CD4-positive, alpha-beta T cell treated with Interleukin-15 for 1 hour (primary cell): ENCODE measurements at regions not wholly inside any gene's neighbourhood (a gene's known extent, or its start where the extent isn't known, plus 50 kb on each side); places are given as distances from the start of the nearest gene placed in this dataset.

Experiments
- DNase-seq: peaks from one replicate; pipeline ENCODE4 v3.0.0-alpha.2; 2020

DNA sequence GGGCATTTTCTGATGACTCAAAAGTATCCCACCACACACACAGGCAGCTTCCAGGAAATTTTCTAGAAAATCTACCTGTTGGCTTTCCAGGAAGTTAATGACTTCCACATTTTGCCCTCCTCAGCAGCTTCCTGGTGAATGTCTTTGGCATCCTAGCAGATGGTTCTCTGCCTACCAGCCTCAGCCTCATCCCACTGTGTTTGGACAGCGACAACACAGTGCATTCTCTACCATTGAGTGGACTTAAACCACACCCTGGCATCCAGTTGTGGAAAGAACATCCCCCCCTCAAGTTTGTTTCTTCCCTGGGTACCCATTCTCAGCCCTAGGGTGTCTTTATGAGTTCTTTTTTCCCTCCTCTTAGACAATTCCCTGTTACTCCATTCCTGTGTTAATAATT, 50.8 kb upstream of the GADL1 start:
- DNase-seq: no peak

DNA sequence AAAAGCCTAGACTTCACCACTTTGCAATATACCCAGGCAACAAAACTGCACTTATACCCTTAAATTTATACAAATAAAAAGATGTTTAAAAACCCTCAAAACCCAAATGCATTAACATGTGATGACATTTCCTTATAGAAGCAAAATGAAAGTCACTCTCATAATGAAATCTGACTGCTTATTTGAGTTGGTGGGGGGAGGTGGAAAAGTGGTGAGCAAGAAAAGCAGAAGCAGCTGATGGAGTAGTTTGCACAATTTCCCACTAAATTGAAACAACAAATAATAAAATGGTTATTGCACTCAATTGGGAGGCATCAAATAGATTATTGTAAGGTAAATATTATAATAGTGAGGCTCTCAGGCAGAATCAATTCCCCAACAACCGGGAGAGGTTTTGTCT, 54.0 kb upstream of the GADL1 start:
- no peak for DNase-seq

DNA sequence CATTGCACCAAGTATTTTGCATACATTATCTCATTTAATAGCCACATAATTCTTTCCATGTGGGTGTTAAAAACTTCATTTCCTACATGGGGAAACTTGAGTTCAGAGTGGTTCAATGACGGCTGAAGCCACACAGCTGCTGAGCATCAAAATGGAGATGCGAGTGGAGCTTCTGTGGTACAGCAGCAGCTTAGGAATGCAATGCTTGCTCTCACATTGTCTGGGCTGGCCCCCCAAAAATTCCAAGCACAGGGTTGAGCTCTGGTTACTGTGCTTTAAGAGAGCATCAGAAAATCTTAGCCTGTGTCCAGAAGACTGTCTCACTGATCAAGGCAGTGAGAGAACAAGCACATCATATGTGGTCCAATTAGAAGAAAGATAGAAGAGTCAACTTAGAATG, 57.4 kb upstream of the GADL1 start:
- DNase-seq: no peak

DNA sequence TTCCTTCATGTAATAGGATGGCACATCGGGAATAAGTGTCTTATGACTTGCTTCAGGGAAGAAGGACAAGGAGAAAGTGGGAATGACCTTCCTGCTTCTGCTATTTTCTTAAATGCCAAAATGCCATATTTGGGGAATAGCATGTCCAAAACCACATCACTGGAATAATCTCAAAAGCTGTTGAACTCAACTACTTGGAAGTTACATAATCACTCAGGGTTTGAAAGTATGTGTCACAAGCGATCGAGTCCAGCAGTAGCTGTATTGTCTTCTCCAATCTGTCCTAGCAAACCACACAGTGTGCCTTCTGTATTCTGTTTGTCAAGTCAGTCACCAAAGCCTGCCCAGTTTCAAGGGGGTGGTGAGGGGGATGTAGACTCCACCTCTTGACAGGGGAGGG, 58.3 kb upstream of the GADL1 start:
- no peak for DNase-seq

DNA sequence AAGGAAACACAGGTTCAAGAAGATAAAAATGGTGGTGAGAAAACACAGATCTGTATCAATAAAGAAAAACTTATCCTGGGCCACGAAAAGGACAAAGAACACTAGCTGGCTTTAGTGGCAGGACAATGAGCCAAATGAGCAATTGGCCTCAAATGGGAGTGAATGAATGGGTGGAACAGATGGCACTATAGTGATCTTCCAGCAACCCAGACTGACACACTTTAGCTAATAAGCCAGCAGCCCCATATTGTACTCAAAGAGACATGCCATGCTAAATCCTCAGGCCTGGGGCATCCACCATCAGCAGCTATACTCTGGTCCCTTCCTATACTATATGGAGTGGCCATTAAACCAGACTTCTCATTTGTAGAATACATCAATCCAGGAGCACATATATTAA, 60.0 kb upstream of the GADL1 start:
- no peak for DNase-seq

DNA sequence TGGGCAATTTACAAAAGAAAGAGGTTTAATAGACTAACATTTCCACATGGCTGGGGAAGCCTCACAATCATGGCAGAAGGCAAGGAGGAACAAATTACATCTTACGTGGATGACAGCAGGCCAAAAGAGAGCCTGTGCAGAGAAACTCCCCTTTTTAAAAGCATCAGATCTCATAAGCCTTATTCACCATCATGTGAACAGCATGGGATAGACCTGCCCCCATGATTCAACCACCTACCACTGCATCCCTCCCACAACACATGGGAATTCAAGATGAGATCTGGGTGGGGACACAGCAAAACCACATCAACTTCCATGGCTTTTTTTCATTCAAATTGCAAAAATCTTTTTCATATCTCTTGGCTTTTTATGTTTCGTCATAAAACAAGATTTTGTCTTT, 67.6 kb upstream of the GADL1 start:
- no peak for DNase-seq

DNA sequence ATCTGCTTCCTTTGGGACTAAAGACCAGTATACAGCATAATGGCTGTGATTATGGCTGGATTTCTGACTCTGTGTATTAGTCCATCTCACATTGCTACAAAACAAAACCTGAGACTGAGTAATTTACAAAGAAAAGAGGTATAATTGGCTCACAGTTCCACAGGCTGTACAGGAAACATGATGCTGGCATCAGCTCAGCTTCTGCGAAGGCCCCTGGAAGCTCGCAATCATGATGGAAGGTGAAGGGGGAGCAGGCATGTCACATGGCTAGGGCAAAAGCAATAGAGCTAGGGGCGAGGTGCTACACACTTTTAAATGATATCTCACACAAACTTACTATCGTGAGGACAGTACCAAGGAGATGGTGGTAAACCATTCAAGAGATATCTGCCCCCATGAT, 68.0 kb upstream of the GADL1 start:
- DNase-seq: no peak

DNA sequence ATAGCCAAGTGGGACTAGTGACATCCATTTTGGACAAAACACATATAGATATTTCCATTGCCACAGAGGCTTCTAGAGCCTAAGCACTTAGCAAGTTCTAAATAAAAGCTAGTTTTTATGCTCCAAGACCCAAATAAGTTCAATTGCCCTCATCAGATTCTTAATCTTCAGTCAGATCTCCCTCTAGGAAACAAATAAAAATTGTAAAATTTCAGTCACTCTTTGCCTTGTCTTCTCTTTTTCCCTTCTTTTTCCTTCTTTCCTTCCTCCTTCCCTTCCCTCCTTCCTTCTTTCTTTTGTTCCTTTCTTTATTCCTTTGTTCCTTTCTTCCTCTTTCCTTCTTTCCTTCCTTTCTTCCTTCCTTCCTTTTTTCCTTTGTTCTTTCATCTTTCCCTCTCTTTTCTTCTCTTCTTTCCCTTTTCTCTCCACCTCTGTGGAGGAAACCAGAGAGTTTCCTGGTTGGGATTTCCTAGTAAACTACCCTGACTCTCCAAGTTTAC, 68.8 kb upstream of the GADL1 start:
- DNase-seq: no peak

DNA sequence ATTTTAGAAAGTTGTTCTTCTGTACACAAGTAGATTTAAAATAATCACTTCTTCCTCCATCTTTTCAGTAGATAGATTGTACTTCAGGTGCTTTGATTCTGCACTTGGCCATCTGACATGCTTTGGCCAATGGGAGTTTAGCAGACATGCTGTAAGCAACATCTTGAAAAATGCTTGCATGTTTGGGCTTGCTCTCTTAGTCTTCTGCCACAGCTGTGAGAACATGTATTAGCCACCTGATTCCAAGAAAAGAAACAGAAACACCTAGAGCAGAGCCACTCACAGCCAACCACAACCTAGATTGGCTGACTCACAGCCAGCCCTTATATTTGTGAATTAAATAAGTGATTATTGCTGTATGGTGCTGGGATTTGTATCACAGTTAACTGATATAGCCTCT, 70.2 kb upstream of the GADL1 start:
- no peak for DNase-seq

DNA sequence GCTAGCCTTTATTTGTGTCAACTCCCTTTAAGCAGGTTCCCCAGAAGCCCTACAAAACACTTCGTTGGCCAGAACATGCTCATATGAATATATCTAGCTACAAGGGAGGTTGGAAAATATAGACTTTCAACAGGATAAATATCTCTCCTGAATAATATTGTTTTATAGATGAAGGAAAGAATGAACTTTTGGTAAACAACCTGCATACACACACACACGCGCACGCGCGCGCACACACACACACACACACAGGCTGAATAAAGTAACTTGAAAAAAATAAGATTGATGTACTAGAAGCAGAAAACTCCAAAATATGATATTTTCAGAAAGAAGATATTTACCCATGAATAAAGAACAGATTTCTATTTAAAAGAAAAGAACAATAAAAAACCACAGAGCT, 72.4 kb upstream of the GADL1 start:
- no peak for DNase-seq

DNA sequence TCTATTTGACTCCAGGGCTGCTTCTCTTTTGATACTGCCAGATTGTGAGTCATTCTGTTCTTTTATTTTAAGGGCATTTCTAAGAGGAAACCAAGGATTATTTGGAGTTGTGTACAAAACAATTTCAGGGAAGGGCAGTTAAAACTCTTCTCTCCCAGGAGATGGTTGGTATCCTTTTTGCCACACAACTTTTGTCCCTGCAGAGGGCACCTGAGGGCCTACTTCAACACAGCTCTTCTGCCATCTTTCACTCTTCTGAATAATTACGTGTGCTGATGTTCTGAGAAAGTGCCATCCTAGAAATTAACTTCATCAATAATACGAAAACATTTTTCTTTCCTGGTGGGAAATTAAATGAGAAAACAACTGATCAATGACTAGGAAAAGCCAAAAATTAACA, 75.7 kb upstream of the GADL1 start:
- DNase-seq: no peak

DNA sequence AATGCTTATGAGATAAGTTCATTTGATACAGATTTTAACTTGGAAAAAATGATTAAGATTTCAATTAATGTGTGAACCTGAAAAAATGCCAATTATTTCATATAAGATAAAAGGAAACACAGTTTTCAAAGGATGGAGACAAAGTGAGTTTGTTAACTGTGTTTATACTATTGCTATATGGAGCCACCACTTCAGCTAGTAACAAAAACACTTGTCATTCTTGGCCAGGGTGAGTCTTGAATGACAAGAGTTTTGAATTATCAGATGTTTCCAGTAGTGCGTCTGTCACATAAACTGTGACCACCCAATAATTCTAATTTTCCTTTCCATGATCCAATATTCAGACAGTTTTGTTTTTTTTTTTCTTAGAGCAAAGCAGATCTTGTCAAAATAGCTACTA, 78.0 kb upstream of the GADL1 start:
- DNase-seq: no peak

DNA sequence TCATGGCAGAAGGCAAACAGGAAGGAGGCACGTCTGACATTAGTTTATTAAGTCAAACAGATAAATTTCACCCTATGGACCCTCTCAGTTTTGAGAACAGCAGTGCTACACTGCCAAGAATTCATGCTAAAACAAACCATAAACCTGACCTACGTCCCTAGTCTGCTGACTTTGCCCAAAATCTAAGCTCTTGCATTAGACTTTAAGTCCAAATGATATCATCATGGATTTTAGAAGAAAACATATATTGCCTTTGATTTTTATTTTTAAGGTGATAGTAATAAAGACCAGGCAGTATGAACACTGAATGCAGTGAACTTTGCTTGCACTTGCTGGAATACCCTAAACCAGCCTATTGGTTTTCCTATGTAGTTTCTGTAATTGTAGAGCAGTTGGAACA, 79.6 kb upstream of the GADL1 start:
- no peak for DNase-seq

DNA sequence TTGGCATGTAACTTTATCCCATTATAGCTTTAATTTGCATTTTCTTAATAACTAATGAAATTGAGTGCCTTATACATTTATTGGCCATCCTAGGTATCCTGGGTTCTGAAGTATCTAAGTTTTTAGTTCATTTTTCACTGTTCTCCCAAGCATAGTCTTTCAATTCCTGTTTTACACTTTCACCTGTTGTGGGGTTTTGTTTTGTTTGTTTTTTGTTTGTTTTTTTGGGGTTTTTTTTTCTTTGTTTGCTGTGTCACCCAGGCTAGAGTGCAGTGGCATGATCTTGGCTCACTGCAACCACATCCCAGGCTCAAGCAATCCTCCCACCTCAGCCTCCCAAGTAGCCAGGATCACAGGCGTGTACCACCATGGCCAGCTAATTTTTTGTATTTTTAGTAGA, 83.1 kb upstream of the GADL1 start:
- DNase-seq: no peak

DNA sequence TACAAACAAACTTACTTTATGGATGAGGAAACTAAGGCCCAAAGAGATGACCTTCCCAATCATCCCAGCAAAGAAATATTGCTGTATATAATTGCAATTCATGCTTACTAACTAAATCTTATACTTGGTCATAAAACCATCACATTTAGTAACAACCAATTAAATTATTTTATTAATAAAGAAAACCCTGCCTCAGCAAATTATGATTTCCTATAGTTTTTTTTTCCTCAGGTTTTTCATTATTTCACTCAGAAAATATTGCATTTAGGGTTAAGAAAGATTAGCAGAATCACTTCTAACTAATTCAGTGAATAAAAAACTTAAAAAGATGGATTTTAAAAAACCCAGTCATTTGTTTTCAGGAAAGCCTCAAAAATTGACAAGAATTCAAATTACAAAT, 86.5 kb upstream of the GADL1 start:
- DNase-seq: no peak

DNA sequence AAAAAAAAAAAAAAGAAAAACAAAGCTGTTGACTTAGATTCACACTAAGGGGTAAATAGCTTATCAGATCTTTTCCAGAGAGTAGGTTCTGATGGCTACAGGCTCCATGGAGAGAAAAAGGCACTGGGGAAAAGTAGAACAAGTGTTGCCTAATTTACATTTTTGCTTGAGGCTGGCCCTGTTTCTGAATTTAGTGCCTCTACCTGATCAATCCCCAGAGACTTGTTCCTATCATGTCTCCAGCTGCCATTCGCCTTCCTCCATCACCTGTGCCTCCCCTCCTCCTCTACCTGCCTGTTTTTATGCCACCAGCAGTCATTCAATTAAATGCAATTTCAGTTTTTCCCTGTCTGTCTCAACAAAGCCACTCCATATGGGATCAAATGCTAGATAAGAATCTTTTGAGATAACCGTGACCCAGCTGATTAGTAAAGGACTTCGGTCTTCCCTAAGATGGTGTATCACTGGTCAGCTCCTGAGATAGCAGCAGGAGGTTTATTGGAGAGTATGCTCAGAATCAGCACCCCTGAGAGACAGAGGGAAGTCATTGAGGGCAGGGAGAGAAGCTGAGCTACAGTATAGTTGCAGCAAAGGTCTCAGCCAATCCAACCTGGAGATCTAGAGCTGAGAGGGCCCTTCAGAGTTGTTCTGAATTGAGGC, 88.1 kb upstream of the GADL1 start:
- DNase-seq: no peak

DNA sequence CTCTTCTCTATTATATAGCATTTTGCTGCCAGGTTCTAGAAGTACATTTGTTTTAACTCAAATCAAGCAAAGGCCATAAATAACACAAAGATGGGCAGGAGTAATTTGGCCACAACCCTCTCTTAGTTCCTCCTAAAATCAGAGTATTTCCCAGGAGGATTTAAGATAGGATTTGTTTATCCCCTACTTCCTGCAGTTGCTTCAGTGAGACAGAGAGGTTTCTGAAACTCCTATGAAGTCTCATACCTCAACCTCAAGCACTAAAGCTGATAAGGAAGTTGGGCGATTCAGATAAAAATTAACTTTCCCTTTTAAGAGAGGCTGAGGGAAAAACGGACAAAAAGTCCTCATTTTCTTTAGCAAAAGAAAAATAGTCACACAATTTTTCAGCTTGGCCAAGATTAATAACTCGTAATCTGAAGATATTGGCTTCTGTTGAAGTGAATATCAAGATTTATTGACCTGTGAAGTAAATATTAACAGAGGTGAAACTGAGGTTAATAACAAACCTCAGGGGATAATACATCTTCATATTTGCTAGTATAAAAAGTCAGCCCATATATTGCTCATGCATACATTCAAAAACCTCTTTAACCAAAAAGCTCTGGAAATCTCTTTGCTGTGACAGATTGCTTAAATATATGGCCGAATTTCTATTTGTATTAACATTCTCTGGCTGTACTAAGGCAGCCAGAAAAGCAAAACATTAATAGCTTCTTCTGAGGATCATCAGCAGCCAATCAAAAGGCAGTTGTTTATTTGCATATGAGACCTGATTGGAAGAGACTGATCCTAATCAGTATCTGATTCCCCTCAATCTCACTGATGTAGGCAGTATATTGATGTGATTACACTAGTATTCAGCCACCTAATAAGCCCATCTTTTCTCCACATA, 90.6 kb upstream of the GADL1 start:
- DNase-seq: no peak

DNA sequence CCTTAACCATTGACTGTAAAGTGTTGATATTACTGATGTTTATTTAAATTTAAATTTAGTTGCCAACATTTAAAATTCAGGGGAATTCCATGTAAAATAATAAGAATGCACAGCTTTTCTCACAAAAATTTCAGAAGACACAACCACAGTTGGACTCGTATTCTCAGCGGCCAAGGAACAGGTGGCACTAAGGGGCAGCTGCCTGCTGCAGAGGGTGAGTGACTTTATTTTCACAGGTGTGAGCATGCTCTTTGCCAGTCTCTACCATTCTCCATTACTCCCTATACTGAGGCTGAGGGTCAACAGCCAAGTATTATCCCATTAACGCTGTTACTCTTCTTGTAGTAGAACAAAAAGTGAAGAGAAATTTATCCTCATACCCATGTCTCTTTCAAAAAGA, 92.1 kb upstream of the GADL1 start:
- DNase-seq: no peak

DNA sequence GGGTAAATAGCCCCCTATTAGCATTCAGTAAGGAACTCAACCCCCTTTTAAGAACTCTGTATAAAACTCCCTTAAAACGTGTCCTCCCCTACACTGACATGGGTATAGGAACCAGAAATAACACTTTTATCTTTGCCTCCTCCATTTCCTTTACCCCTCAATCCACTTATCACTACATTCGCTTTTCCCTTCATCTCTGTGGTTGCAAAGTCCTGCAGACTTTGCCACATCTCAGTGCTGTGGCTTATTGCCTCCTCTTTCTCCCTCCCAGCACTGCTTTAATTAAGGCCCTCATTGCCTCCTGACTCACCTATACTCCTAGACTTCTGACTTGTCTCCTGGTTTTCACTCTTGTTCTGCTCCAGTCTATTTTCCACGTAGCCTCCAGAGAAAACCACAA, 94.3 kb upstream of the GADL1 start:
- no peak for DNase-seq

DNA sequence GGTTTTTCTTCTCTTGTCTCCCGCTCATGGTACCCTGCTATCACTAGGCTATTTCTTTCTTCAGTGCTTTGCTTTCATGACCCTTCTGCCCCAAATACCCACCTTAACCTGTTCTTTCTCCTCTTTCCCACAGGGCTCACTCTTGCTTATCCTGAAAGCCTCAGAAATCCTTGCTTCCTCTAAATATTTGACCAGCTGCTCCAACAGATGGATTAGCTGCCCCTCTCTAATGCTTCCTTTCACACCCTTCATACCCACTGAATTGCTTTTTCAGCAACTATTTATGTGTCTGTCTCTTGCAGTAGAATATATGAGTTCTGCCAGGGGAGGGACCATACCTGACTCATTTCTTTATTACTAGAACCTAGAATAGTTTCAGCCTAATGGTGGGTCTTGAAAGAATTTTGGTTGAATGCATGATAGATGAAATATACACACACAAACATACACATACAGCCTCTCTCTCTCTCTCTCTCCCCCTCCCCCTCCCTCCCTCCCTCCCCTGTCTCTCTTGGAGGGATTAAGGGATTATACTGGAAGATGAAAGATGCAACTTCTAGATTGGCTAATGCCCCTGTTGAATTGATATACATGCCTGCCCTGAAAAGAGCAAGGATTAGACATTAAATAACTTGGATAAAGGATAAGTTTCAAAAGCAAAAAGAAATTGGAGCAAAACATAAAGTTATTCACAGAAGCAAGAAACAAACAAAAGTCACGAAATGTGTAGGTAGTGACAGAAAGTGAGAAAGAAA, 95.0 kb upstream of the GADL1 start:
- no peak for DNase-seq

DNA sequence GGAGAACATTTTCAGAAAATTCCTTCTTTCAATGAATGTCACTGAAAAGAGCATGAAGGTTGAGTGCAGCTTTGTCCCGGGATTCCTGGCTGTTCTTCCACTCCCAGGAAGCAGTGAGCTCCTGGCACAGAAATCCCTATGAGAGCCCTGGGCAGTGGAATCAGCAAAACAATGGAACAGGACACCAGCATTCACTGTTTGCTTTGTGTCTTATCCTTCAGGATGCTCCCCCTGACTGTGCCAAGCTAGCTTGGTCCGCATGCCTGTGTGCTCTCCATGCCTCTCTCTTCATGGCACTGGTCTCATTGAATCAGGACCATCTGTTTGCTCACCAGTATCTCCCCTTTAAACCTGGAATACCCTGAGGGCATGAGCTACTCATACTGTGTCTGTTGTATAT, 102.0 kb upstream of the GADL1 start:
- no peak for DNase-seq

DNA sequence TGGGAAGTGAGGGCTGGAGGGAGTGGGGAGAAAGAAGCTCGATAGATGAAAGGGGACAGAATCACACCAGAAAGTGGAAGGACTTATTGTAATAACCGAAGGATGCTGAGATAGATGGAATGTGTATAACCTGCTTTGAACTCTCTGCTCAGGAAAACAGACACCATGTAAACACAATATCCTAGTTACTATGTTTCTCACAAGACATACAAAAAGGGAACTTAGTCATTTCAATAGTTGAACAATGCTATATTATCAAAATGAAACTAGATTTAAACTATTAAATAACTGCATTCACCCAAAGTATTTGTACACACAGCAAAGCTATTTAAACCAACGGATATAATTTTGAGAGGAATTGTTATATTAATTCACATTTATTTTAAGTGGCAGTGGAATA, 108.3 kb upstream of the GADL1 start:
- DNase-seq: no peak

DNA sequence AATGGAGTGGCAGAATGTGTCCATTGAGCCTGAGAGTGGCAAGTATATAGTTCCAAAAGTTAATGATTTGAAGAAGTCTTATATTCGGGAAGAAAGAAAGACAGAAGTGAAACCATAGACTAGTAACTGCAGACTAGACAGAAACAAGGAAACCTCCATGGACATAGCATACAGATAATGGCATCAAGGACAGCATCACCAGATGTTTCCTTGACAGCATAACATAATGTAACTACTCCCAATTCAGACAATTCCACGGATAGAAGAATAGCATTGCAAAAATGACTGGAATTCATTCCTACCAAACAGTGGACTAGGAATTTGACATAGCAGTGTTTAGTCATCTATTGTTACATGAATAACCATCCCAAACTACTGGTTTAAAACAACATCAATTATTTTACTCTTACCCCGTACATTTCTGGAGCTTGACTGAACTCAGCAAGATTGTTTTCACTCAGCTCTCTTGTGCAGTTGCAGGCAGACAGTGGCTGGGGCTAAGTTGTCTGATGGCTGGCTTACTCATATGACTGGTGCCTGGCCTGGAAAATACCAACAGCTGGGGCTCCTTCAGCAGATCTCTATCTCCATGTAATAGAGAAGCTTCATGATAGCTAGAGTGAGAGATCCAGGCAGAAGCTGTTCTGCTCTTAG, 109.7 kb upstream of the GADL1 start:
- no peak for DNase-seq
